CD14-positive monocyte (primary cell): ENCODE measurements at regions not wholly inside any gene's neighbourhood (a gene's known extent, or its start where the extent isn't known, plus 50 kb on each side); places are given as distances from the start of the nearest gene placed in this dataset.

Experiments used
- DNase-seq, 3 donors: peaks; one replicate each; pipeline ENCODE4 v3.0.0-alpha.2; 2011 to 2022
- H2AFZ ChIP-seq: 2 replicates; pipeline ENCODE4 v1.6.0; 2012; ENCODE audit warnings: mild to moderate bottlenecking, low read depth, low read length, inconsistent platforms; ENCODE audit not compliant: insufficient read depth, poor library complexity, severe bottlenecking
- H3K27ac ChIP-seq, 2 donors: 1 replicate in 1 of 2; 2 replicates in 1 of 2; pipeline ENCODE4 v1.5.1; 2012 to 2013; ENCODE audit warnings: low read length in 2 of 2, control low read depth in 1 of 2, inconsistent platforms in 1 of 2, low read depth in 1 of 2, mild to moderate bottlenecking in 1 of 2
- H3K27me3 ChIP-seq, 2 donors: one replicate each; pipeline versions ENCODE4 v1.6.0 to v1.6.1; 2011 to 2013; ENCODE audit warnings: low read length in 2 of 2; ENCODE audit not compliant: control insufficient read depth in 2 of 2, insufficient read depth in 2 of 2
- H3K36me3 ChIP-seq, 2 donors: replicated peaks in 1 of 2; 1 replicate in 1 of 2; 2 replicates in 1 of 2; pipeline versions ENCODE4 v1.5.1 to v1.6.1; 2012 to 2013; ENCODE audit warnings: low read length in 2 of 2, control low read depth in 1 of 2, inconsistent platforms in 1 of 2, mild to moderate bottlenecking in 1 of 2; ENCODE audit not compliant: insufficient read depth in 2 of 2, control insufficient read depth in 1 of 2
- H3K4me1 ChIP-seq, 2 donors: 1 replicate in 1 of 2; 2 replicates in 1 of 2; pipeline versions ENCODE4 v1.5.1 to v1.6.1; 2012 to 2013; ENCODE audit warnings: low read length in 2 of 2, control low read depth in 1 of 2, inconsistent platforms in 1 of 2, mild to moderate bottlenecking in 1 of 2, moderate library complexity in 1 of 2; ENCODE audit not compliant: insufficient read depth in 2 of 2, control insufficient read depth in 1 of 2
- H3K4me2 ChIP-seq: replicated peaks from 2 replicates; pipeline ENCODE3; 2012; ENCODE audit warnings: low read length, moderate library complexity, mild to moderate bottlenecking; ENCODE audit not compliant: poor library complexity, severe bottlenecking; ENCODE audit errors: extremely low read depth
- H3K4me3 ChIP-seq, 3 experiments: fragments of 200-600 bp in 1 of 3; sonication (generic) in 1 of 3; replicated peaks in 1 of 3; 1 replicate in 2 of 3; 2 replicates in 1 of 3; pipeline ENCODE4 v1.5.1; 2011 to 2013; ENCODE audit warnings: low read length in 3 of 3, mild to moderate bottlenecking in 3 of 3, control low read depth in 2 of 3, low read depth in 2 of 3, inconsistent platforms in 1 of 3, moderate library complexity in 1 of 3
- H3K79me2 ChIP-seq: 2 replicates; pipeline ENCODE4 v1.6.0; 2012; ENCODE audit warnings: mild to moderate bottlenecking, control low read depth, inconsistent platforms, low read length, moderate library complexity; ENCODE audit not compliant: insufficient read depth
- H3K9ac ChIP-seq: 2 replicates; pipeline ENCODE4 v1.6.0; 2017; ENCODE audit warnings: low read length, mild to moderate bottlenecking; ENCODE audit not compliant: insufficient read depth, poor library complexity, severe bottlenecking
- H3K9me3 ChIP-seq, 2 donors: replicated peaks in 1 of 2; 1 replicate in 1 of 2; 2 replicates in 1 of 2; pipeline versions ENCODE4 v1.5.1 to v1.6.1; 2012 to 2013; ENCODE audit warnings: low read length in 2 of 2, control low read depth in 1 of 2; ENCODE audit not compliant: control insufficient read depth in 1 of 2, insufficient read depth in 1 of 2
- H4K20me1 ChIP-seq: 2 replicates; pipeline ENCODE4 v1.6.0; 2012; ENCODE audit warnings: mild to moderate bottlenecking, low read length, control low read depth, moderate library complexity; ENCODE audit not compliant: insufficient read depth
- H3K27ac Mint-ChIP-seq, 7 donors: one replicate each; pipeline ENCODE4 v1.8.0; 2020; ENCODE audit warnings: mild to moderate bottlenecking in 7 of 7, mixed read lengths in 7 of 7, moderate library complexity in 6 of 7, inconsistent platforms in 2 of 7
- H3K27me3 Mint-ChIP-seq, 3 donors: one replicate each; pipeline ENCODE4 v1.8.0; 2021 to 2022; ENCODE audit warnings: low read depth in 3 of 3, mild to moderate bottlenecking in 3 of 3, mixed read lengths in 3 of 3, moderate library complexity in 3 of 3, inconsistent platforms in 1 of 3
- H3K36me3 Mint-ChIP-seq, 2 donors: one replicate each; pipeline ENCODE4 v1.8.0; 2020; ENCODE audit warnings: mixed read lengths in 2 of 2, inconsistent platforms in 1 of 2, mild to moderate bottlenecking in 1 of 2
- H3K4me1 Mint-ChIP-seq: one replicate; pipeline ENCODE4 v1.8.0; 2020; ENCODE audit warnings: mild to moderate bottlenecking, mixed read lengths
- H3K4me3 Mint-ChIP-seq, 2 donors: one replicate each; pipeline ENCODE4 v1.8.0; 2020; ENCODE audit warnings: mild to moderate bottlenecking in 2 of 2, mixed read lengths in 2 of 2, moderate library complexity in 1 of 2
- H3K9me3 Mint-ChIP-seq, 7 donors: one replicate each; pipeline ENCODE4 v1.8.0; 2020 to 2022; ENCODE audit warnings: mixed read lengths in 7 of 7, mild to moderate bottlenecking in 6 of 7, moderate library complexity in 6 of 7, inconsistent platforms in 2 of 7
- WGBS: methylation state at CpG from one replicate; pipeline ENCODE4 v1.1.5; 2013; ENCODE audit warnings: missing lambda C conversion rate; ENCODE audit not compliant: insufficient coverage; 5-methylcytosine and 5-hydroxymethylcytosine counted together
- intact Hi-C, 2 donors: fragments of 100-400 bp; cut with micrococcal nuclease; formaldehyde crosslinking; loops; one replicate each; pipeline versions ENCODE4 v1.15.0 to v1.15.1; 2023
- TF ChIP-seq, protein P1 (sequence below): fragments of 200-600 bp; IDR thresholded peaks from one replicate; pipeline ENCODE4 v1.8.0; 2022; ENCODE audit warnings: antibody characterized with exemption, mild to moderate bottlenecking

DNA sequence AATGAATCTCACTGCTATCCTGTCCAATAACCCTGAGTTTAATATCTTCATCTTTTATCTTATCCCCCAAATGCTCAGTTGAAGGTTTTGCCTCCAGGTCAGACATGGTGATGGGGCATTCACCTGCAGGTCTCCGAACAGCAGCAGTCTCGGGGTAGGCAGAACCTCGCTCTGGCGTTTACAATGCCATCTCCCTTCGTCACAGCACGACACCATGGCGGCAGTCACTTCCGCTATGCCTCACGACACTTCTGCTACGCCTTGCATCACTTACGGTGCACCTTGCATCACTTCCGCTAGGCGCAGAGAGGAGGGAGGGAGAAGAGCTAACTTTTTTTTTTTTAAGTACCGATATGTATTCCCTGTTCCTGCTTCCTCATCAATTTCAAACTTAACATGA, 194.9 kb downstream of the BCAS1 start:
- Histone ChIP-seq H2AFZ (peak overlapping the region; percentile 3), H3K79me2 (no peaks in the 10 kb centered on the region), H4K20me1 (no peaks in the 10 kb centered on the region), H3K36me3 (no peaks in the 10 kb centered on the region), H3K4me1 (peaks cover 9 to 17% of the 10 kb centered on the region in 2 donors), H3K4me3 (peak overlapping the region; percentile 18 to 57 (median 24)), H3K4me2 (peak overlapping the region; percentile 44), H3K27me3 (no peaks in the 10 kb centered on the region), H3K9me3 (no peaks in the 10 kb centered on the region), H3K27ac (peak overlapping the region; percentile 15 to 91), H3K9ac (peak overlapping the region; percentile 55)
- DNase-seq, result peak; percentile 89 to 90 (median 89)
- Mint-ChIP-seq H3K36me3 (no peaks in the 10 kb centered on the region), H3K27ac (peak overlapping the region; percentile 94 to 99 (median 97)), H3K9me3 (peaks cover 0 to 6% (median 3%) of the 10 kb centered on the region in 7 donors), H3K4me1 (peaks cover 30% of the 10 kb centered on the region), H3K27me3 (peaks cover 0 to 6% (median 1%) of the 10 kb centered on the region in 3 donors), H3K4me3 (peak overlapping the region; percentile 76 to 85)
- TF ChIP-seq, protein P1, sequence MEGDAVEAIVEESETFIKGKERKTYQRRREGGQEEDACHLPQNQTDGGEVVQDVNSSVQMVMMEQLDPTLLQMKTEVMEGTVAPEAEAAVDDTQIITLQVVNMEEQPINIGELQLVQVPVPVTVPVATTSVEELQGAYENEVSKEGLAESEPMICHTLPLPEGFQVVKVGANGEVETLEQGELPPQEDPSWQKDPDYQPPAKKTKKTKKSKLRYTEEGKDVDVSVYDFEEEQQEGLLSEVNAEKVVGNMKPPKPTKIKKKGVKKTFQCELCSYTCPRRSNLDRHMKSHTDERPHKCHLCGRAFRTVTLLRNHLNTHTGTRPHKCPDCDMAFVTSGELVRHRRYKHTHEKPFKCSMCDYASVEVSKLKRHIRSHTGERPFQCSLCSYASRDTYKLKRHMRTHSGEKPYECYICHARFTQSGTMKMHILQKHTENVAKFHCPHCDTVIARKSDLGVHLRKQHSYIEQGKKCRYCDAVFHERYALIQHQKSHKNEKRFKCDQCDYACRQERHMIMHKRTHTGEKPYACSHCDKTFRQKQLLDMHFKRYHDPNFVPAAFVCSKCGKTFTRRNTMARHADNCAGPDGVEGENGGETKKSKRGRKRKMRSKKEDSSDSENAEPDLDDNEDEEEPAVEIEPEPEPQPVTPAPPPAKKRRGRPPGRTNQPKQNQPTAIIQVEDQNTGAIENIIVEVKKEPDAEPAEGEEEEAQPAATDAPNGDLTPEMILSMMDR, result no peak
- 75% methylated on average over 3 of the region's 14 CpGs for WGBS
- intact Hi-C loops, result loop anchor here in 1 of 2 donors (5.0 kb wide), 1 partner anchor 37 kb away; no protein-coding TSS in a partner anchor

DNA sequence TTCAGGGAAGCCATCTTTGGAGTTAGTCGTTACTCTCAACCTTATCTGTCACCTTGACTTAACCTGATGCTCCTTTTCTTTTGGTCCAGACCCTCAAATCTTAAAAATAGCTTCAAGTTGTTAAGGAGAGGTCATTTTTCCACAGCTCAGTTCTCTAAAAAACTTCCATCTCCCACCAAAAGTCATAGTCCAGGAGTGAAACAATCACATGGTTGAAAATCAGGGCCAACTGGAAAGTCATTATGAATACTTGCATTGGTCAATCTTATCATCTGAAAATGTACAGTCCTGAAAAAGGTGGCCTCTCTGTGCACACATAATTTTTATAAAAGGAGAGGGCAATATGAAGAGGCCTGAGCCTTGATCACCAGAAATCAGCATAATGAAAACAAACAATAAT, 195.7 kb downstream of the BCAS1 start:
- H3K9me3 ChIP-seq, result no peaks in the 10 kb centered on the region
- no peaks in the 10 kb centered on the region for H4K20me1 ChIP-seq
- H3K36me3 ChIP-seq, result no peaks in the 10 kb centered on the region
- H2AFZ ChIP-seq, result no peak overlapping the region
- no peak for DNase-seq
- H3K9me3 Mint-ChIP-seq, result peaks cover 0 to 6% (median 3%) of the 10 kb centered on the region in 7 donors
- H3K27me3 ChIP-seq, result no peaks in the 10 kb centered on the region
- H3K27ac ChIP-seq, result peak overlapping the region in 1 of 2 donors; percentile 91
- intact Hi-C loops, result loop anchor here in 1 of 2 donors (5.0 kb wide), 1 partner anchor 38 kb away; no protein-coding TSS in a partner anchor
- H3K4me3 ChIP-seq, result no peak overlapping the region
- H3K4me1 ChIP-seq, result peaks cover 4 to 11% of the 10 kb centered on the region in 2 donors
- H3K27ac Mint-ChIP-seq, result peak overlapping the region in 5 of 7 donors; percentile 1 to 99 (median 97)
- no peak overlapping the region for H3K4me2 ChIP-seq
- no peak overlapping the region for H3K4me3 Mint-ChIP-seq
- H3K36me3 Mint-ChIP-seq, result no peaks in the 10 kb centered on the region
- WGBS, result no CpG with 5 or more reads among the region's 1 CpG
- TF ChIP-seq, protein P1, result no peak
- H3K79me2 ChIP-seq, result no peaks in the 10 kb centered on the region
- H3K9ac ChIP-seq, result no peak overlapping the region
- H3K4me1 Mint-ChIP-seq, result peaks cover 24% of the 10 kb centered on the region
- H3K27me3 Mint-ChIP-seq, result peaks cover 0 to 6% (median 1%) of the 10 kb centered on the region in 3 donors
